ENCODE measurements at regions not wholly inside any gene's neighbourhood (a gene's known extent, or its start where the extent isn't known, plus 50 kb on each side); places are given as distances from the start of the nearest gene placed in this dataset.

- Histone ChIP-seq H3K27ac (ENCODE audit: low read depth, low read length) (no peak overlapping the region), H3K36me3 (ENCODE audit: insufficient read depth, low read length) (no peaks in the 10 kb centered on the region), H3K4me1 (ENCODE audit: insufficient read depth, low read length) (peaks cover 24% of the 10 kb centered on the region), H3K4me3 (ENCODE audit: insufficient read depth, low read length) (no peak overlapping the region), H4K20me1 (ENCODE audit: insufficient read depth, low read length) (no peaks in the 10 kb centered on the region), H3K4me2 (ENCODE audit: insufficient read depth, low read length) (no peak overlapping the region), H3K9me3 (ENCODE audit: low read depth, low read length) (no peaks in the 10 kb centered on the region), H2AFZ (ENCODE audit: low read length) (no peak overlapping the region), H3K79me2 (ENCODE audit: insufficient read depth, low read length) (no peaks in the 10 kb centered on the region), H3K27me3 (ENCODE audit: insufficient read depth, low read length) (no peaks in the 10 kb centered on the region)
- no peak for TF ChIP-seq CTCF (IDR thresholded peaks at IDR 0.05; ENCODE audit: extremely low read depth, low read depth, low read length)
- DNase-seq (ENCODE audit: insufficient read length, low spot score, missing footprints): no peak
Measured at GRCh38 chr4:147371661-147372060, 109.2 kb upstream of the EDNRA start.

GRCh38 chr4:147378780-147379179 is 102.1 kb upstream of the EDNRA start:
- Histone ChIP-seq H2AFZ (ENCODE audit: low read length) (no peak overlapping the region), H3K4me1 (ENCODE audit: insufficient read depth, low read length) (no peaks in the 10 kb centered on the region), H3K36me3 (ENCODE audit: insufficient read depth, low read length) (no peaks in the 10 kb centered on the region), H3K4me2 (ENCODE audit: insufficient read depth, low read length) (no peak overlapping the region), H3K9me3 (ENCODE audit: low read depth, low read length) (no peaks in the 10 kb centered on the region), H3K79me2 (ENCODE audit: insufficient read depth, low read length) (no peaks in the 10 kb centered on the region), H4K20me1 (ENCODE audit: insufficient read depth, low read length) (no peaks in the 10 kb centered on the region), H3K4me3 (ENCODE audit: insufficient read depth, low read length) (no peak overlapping the region), H3K27ac (ENCODE audit: low read depth, low read length) (no peak overlapping the region), H3K27me3 (ENCODE audit: insufficient read depth, low read length) (no peaks in the 10 kb centered on the region)
- no peak for TF ChIP-seq CTCF (IDR thresholded peaks at IDR 0.05; ENCODE audit: extremely low read depth, low read depth, low read length)
- no peak for DNase-seq (ENCODE audit: insufficient read length, low spot score, missing footprints)

GRCh38 chr4:147381749-147382148 is 99.1 kb upstream of the EDNRA start:
- Histone ChIP-seq H4K20me1 (ENCODE audit: insufficient read depth, low read length) (no peaks in the 10 kb centered on the region), H3K9me3 (ENCODE audit: low read depth, low read length) (no peaks in the 10 kb centered on the region), H3K79me2 (ENCODE audit: insufficient read depth, low read length) (no peaks in the 10 kb centered on the region), H3K27ac (ENCODE audit: low read depth, low read length) (no peak overlapping the region), H3K27me3 (ENCODE audit: insufficient read depth, low read length) (no peaks in the 10 kb centered on the region), H2AFZ (ENCODE audit: low read length) (no peak overlapping the region), H3K4me1 (ENCODE audit: insufficient read depth, low read length) (no peaks in the 10 kb centered on the region), H3K4me2 (ENCODE audit: insufficient read depth, low read length) (no peak overlapping the region), H3K36me3 (ENCODE audit: insufficient read depth, low read length) (no peaks in the 10 kb centered on the region), H3K4me3 (ENCODE audit: insufficient read depth, low read length) (no peak overlapping the region)
- no peak for TF ChIP-seq CTCF (IDR thresholded peaks at IDR 0.05; ENCODE audit: extremely low read depth, low read depth, low read length)
- DNase-seq (ENCODE audit: insufficient read length, low spot score, missing footprints): no peak

- H3K79me2 ChIP-seq (ENCODE audit: insufficient read depth, low read length): no peaks in the 10 kb centered on the region
- H4K20me1 ChIP-seq (ENCODE audit: insufficient read depth, low read length): no peaks in the 10 kb centered on the region
- no peaks in the 10 kb centered on the region for H3K27me3 ChIP-seq (ENCODE audit: insufficient read depth, low read length)
- no peak for TF ChIP-seq CTCF (IDR thresholded peaks at IDR 0.05; ENCODE audit: extremely low read depth, low read depth, low read length)
- DNase-seq (ENCODE audit: insufficient read length, low spot score, missing footprints): no peak
- no peak overlapping the region for H3K27ac ChIP-seq (ENCODE audit: low read depth, low read length)
- no peaks in the 10 kb centered on the region for H3K9me3 ChIP-seq (ENCODE audit: low read depth, low read length)
- no peak overlapping the region for H3K4me3 ChIP-seq (ENCODE audit: insufficient read depth, low read length)
- no peak overlapping the region for H2AFZ ChIP-seq (ENCODE audit: low read length)
- H3K36me3 ChIP-seq (ENCODE audit: insufficient read depth, low read length): no peaks in the 10 kb centered on the region
- H3K4me2 ChIP-seq (ENCODE audit: insufficient read depth, low read length): no peak overlapping the region
- H3K4me1 ChIP-seq (ENCODE audit: insufficient read depth, low read length): no peaks in the 10 kb centered on the region
Measured at GRCh38 chr4:147388018-147388417, 92.9 kb upstream of the EDNRA start.
